ENCODE measurements at regions not wholly inside any gene's neighbourhood (a gene's known extent, or its start where the extent isn't known, plus 50 kb on each side); places are given as distances from the start of the nearest gene placed in this dataset.

DNA sequence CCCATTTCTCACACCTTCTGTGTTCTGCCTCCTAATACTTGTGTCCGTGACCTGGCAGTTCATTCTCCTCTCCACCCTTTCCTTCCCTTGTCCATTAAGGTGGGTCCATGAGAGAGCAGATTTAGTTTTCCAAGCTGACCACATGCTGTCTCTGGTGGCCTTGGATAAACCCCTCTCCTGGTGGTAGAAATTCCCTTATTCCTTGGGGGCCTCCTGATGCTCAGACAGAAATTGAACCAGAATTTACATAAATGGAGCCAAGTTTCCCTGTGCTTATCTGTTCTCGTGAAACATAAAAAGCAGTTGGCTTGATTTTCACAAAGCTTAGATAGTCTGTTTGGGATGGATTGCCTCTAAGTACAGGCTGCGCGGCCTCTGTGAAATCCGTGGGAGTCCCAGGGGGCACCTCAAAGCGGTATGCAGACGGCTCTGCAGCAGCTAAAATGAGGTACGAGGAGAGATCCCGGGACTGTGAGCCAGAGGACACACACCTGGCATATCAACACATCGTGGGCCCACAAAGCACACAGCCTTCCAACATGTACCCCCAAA lies 101.0 kb upstream of the NMNAT3 start:
- no peak for DNase-seq (ENCODE audit: low read depth)

DNA sequence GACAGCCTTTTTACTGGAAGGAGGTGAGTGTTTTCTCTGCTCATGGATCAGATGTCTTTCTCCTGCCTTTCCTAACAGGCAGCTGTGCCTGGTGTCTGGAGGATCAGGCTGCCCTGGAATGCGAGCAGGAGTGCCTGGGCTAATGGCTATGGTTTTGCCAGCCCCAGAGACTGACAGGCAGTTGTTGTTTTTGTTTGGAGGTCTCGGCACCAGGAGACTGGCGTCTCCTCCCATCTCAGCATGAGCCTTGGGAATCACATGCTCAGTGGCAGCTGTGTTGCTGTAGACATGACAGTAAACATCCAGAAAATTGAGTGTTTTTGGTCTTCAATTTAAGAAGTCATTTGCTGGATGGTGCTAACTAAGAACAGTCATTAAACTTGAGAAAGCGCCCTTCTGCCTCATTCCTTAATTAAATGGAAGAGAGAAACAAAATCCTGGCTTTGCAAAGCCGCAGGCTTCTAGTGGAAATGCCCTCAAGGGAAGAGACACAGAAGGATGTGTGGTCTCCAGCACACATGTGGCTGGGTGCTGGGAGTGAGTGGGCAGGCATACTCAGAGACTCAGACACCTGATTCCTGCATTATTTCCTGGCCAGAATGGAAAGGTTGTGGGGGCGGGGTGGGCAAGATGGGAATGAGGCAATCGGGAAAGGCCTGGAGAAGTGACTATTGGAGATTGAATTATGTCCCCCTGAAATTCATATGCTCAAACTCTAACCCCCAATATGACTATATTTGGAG lies 97.0 kb upstream of the NMNAT3 start:
- no peak for DNase-seq (ENCODE audit: low read depth)

DNA sequence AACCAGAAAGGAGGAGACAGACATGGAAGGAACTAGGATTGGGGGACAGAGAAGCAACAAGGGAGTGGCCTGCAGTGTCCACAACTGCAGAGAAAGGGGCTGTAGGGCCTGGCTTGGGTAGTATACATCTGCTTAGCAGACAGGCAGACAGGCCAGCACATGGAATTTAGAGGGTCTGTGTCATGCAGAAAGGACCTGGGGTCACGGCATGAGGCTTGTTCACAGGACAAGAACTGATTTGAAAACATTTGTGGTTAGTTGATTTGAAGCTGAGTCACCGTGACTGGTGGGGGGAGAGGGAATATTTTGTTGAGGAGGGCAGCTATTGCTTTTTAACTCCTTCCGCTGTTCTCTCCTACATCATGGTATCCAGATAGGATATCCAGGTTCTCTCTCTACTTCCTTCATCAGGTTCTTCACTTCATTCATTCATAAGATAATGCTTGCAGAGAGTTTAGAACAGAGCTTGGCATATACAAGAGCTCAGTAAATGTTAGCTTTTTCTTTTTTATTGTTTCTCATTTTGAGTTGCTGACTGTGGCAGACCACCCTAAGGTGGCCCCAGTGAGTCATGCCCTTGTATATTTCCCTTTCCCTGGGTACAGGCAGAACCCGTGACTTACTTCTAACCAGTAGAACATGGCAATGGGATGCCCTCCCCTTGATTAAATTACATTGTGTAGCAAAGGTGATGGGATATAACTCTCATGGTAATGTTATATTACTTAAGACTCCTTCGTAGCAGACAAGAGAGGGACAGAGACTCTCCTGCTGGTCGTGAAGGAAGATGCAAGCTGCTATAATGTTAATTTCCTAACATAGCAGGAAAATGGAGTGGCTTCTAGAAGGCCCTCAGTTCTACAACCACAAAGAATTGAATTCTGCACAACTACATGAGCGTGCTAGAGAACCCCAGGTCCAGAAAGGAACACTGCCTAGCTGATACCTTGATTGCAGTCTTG lies 95.0 kb upstream of the NMNAT3 start:
- peak; percentile 38 for DNase-seq (ENCODE audit: low read depth)

DNA sequence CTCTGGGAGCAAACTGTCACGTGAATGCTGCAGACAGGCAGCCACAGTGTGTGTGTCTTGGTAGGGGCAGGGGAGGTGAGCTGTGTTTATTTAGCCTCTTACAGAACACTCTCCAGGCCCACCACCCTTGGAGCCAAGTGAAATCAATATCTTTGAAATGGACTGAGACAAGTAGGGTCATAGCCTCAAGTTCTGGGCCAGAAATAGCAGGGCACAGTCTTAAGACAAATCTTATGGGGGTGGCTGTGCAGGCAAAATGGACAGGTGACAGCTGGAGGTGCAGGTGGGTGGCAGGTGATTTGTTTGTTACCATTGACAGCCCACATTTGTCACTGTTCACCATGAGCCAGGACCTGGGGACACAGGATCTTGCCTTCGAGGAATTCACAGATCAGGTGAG lies 93.6 kb upstream of the NMNAT3 start:
- DNase-seq (ENCODE audit: low read depth), result no peak

GRCh38 chr3:139770577-139770976 lies 92.8 kb upstream of the NMNAT3 start:
- no peak for DNase-seq (ENCODE audit: low read depth)

DNA sequence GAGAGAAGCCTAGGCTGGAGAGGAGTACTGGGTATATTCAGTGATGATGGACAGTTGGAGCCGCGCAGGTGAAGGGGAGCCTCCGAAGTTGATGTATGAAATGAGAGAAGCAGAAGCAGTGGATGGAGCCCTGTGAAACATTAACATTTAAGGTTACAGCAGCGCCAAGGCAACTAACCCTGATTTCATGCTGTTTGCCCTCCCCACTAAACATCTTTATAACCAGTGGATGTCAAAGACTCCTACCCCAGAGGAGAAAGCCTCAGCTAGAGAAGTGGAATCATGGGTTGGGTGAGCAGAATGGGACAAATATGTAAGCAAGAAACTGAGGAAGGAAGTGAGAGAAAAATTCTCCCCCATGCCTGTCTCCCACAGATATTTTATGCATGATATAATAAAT lies 92.0 kb upstream of the NMNAT3 start:
- DNase-seq (ENCODE audit: low read depth), result no peak

DNA sequence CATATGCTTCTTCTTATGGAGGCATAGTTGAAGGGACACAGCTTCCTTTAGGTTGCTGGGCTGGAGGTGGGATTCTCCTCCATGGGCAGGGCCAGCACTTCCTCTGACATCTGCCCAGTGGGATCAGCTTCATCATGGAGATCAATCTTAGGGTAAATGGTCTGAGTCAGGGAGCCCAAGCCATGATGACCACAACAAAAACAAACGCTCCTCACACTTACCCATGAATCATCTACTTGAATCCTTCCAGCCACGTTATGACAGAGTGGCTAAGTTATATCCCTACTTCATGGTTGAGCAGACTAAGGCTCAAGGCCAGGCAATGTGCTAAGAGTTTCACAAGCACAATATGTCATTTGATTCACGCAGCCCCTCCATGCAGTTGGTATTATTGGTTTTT lies 87.2 kb upstream of the NMNAT3 start:
- DNase-seq (ENCODE audit: low read depth), result peak; percentile 24

DNA sequence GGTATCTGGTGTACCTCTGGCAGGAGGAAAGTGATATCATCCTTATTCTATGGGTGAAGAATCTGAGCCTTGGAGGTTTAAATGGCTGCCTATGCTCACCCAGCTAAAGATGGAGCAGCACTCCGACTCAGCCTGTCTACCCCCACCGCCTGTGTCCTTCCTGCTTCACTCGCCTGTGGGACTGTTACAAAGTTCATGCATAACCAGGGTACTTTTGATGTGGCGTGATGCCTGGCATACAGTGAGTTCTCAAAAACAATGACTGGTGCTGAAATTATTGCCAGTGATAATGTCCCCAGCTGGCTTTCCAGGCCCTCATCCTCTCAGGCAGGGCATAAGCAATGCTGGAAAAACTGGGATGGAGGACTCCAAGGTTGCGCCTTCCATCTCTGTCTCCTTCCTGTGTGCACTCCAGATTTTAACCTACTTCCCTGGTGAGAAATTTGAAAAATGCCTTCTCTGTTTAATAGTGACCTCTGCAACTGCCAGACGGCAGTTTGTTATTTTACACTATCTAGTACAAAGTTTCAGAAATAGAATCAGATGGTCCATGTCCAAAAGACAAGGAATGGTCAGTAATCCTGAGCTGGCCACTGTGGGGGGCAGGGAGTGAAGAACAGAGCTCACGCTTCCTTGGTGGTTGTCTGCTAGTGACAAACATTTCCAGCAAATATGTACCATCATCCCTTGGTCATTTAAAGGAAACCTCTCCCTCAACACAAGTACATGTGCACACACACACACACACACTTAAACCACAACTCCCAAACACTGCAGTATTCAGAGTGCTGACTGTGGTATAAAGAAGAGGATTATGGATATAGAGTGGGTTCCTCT lies 86.5 kb upstream of the NMNAT3 start:
- DNase-seq (ENCODE audit: low read depth), result no peak

DNA sequence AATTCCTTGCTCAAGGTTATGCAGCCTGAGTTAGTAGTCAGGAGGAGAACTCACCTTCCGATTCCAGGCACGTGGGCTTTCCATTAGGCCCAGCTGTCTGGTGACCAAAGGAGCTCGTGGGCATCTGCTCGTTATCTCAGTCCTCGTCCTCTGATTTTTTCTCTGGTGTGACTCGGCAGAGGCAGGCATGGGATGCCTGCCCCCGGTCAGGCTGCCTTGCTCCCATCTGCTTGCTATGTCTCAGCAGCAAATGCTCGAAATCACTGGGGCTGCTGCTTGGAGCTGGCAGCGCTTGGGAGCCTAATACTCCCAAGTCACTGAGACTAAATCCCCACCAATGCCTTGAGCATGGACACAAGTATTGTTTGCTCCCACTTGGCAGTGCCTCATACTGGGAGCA lies 84.5 kb upstream of the NMNAT3 start:
- DNase-seq (ENCODE audit: low read depth), result no peak

- DNase-seq (ENCODE audit: low read depth), result no peak
These were observed 81.7 kb upstream of the NMNAT3 start for GRCh38 chr3:139759470-139759869.

DNA sequence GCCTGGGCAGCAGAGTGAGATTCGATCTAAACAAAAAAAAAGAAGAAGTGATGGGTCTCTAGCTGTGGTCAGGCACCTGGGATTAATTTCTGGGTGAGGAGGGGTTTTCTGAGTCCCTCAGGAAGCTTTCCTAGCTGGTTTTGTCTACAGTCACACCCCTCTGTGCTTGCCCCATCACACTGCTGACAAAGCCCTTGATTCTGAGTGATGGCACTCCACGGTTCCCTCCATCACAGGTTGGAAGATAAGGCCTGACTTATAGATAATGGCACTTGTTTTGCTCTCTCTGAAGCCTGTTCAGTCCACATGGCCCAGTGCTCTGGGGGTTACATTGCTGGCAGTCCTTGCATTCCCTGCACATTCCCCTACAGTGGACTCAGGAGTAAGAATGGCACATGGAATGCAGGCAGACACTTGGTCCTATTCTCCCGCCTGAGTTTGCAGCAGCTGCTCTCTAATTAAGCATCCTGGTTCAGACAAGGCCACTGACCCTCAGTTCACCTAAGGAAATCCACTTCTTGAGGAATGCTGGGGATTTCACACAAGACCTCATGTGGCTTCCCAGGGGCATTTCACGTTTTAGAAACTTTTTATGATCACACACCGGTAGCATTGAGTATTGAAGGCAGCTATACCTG lies 81.0 kb upstream of the NMNAT3 start:
- DNase-seq (ENCODE audit: low read depth), result no peak

- DNase-seq (ENCODE audit: low read depth), result no peak
These were observed 79.8 kb upstream of the NMNAT3 start for GRCh38 chr3:139757448-139758030.

DNA sequence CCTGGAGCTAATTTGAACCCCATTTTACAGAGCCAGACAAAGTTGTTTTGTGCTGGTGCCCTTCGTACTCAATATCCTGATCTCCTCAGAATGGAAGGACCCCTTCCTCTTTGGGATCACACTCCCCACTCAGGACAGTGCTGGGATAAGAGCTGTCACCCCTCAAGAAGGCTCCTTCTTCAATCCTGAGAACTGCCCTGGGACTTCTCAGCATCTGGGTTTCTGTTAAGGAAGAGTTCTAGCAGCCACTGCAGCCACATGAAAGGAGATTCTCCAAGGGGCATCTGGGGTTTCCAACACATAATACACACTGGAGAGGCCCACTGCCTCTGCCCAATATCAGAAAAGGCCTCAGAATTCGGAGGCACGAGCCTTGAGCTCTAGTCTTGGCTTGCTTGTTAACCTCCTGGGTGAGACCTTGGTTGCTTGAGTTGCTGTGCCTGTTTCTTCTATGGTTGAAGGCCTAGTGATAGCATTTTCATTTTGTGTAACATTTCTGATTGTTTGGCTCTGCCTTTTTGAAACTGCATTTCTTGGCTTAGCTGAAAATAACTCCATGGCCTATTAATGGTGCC lies 78.8 kb upstream of the NMNAT3 start:
- no peak for DNase-seq (ENCODE audit: low read depth)

DNA sequence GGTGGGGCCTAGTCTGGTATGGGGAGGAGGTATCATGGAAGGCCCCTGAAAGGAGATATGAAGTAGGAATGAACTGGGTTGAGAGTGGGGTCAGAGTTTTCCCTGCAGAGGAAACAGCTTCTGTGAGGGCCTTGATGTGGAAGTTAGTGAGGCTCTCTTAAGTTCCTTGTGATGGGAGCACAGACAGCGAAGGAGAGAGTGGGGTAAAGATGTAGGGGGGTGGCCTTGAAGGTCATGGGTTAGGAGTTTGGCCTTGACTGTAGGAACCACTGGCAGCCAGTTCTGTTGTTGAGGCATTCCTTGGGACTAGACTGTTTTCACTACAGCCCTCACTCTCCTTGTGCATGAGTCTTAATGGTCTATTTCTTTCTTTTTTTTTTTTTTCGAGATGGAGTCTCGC lies 77.8 kb upstream of the NMNAT3 start:
- DNase-seq (ENCODE audit: low read depth), result no peak

DNA sequence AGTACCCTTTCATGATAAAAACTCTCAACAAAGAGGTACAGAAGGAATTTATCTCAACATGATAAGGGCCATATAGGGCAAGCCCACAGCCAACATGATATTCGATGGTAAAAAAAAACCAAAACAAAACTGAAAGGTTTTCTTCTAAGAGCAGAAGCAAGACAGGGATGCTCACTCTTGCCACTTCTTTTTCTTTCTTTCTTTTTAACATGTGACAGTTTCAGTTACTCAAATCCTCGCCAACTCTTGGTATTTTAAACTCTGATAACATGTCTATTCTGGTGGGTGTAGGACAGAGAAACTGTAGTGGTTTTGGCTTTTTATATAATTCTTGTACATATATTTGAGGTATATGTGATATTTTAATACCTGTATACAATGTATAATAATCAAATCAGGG lies 74.0 kb upstream of the NMNAT3 start:
- DNase-seq (ENCODE audit: low read depth), result no peak

GRCh38 chr3:139746481-139746880 lies 68.7 kb upstream of the NMNAT3 start:
- DNase-seq (ENCODE audit: low read depth), result no peak

DNA sequence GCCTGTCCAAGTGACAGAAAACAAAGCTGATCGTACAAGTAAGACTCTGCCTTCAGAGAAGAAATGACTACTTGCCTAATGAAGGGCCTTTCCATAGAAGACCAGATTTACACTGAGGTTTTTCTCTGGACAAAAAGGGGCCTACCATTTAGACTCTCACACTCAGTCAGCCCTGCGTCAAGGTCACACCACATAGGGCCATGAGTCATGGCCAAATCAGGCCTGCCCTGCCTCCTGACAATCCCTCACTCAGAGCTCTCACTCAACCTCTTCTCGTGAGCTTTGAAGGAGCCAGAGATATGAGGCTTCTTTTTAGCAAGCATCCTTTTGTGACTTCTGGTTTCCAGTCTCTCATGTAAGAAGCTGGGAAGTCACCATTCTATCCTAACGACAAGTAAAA lies 68.1 kb upstream of the NMNAT3 start:
- DNase-seq (ENCODE audit: low read depth), result no peak

- DNase-seq (ENCODE audit: low read depth), result no peak
These were observed 60.9 kb upstream of the NMNAT3 start for GRCh38 chr3:139738697-139739096.

DNA sequence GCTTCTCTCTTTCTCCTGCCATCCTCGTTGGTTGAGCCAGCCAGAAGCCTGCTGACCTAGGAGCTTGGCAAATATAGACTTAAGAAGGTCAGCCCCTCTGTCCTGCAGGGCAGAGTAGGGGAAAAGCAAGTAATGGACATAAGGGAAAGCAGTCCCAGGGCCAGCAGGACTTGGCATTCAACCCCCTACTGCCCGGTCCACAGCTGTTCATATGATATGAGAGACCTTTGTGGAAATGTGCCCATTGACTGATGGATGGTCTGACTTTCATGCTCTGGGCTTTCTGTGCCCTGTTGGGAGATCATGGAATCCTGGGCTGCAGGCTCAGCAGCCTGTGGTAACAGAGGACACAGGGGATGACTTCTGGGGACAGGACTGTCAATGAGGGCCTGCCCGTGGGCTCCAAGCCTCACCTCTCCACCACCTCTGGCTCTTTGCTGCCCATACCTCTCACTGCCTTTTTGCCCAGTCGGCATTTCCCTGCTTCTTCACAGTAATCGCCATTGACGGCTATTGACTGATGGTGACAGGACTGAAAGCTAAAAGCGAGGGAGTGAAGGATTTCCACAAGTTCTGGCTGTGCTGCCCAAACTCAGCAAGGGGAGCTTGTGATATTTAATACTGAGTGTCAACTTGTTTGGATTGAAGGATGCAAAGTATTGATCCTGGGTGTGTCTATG lies 60.0 kb upstream of the NMNAT3 start:
- no peak for DNase-seq (ENCODE audit: low read depth)

GRCh38 chr3:139735191-139735590 lies 57.4 kb upstream of the NMNAT3 start:
- no peak for DNase-seq (ENCODE audit: low read depth)

Data from HS-5 (cell line).